ENCODE measurements at regions not wholly inside any gene's neighbourhood (a gene's known extent, or its start where the extent isn't known, plus 50 kb on each side); places are given as distances from the start of the nearest gene placed in this dataset.

DNA sequence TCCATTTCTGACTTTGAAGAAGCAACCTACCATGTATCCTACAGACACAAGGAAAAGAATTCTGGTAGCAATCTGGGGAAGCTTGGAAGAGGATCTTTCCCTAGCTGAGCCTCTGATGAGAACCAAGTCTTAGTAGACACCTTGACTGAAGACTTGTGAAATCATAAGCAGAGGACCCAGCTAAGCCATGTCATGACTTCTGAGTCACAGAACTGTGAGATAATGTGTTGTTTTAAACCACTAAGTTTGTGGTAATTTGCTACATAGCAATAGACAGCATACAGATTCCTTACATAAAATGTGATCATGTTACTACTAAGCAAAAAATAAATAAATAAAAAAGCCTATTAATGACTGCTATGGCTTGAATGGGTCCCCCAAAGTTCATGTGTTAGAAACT lies 71.3 kb upstream of the ANKRD50 start:
- DNase-seq (ENCODE audit: low spot score): no peak
- no peak overlapping the region for H3K27ac ChIP-seq
- POLR2A ChIA-PET (ENCODE audit: low non-redundant PET): no interaction called here
- CTCF ChIA-PET: interaction anchor here (0.7 kb wide), 1 partner anchor 32 kb away, joined by 3 read pairs; no protein-coding TSS in a partner anchor
- TF ChIP-seq, protein P1, sequence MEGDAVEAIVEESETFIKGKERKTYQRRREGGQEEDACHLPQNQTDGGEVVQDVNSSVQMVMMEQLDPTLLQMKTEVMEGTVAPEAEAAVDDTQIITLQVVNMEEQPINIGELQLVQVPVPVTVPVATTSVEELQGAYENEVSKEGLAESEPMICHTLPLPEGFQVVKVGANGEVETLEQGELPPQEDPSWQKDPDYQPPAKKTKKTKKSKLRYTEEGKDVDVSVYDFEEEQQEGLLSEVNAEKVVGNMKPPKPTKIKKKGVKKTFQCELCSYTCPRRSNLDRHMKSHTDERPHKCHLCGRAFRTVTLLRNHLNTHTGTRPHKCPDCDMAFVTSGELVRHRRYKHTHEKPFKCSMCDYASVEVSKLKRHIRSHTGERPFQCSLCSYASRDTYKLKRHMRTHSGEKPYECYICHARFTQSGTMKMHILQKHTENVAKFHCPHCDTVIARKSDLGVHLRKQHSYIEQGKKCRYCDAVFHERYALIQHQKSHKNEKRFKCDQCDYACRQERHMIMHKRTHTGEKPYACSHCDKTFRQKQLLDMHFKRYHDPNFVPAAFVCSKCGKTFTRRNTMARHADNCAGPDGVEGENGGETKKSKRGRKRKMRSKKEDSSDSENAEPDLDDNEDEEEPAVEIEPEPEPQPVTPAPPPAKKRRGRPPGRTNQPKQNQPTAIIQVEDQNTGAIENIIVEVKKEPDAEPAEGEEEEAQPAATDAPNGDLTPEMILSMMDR (conservative IDR thresholded peaks at IDR 0.05; ENCODE audit: low read depth): no peak

DNA sequence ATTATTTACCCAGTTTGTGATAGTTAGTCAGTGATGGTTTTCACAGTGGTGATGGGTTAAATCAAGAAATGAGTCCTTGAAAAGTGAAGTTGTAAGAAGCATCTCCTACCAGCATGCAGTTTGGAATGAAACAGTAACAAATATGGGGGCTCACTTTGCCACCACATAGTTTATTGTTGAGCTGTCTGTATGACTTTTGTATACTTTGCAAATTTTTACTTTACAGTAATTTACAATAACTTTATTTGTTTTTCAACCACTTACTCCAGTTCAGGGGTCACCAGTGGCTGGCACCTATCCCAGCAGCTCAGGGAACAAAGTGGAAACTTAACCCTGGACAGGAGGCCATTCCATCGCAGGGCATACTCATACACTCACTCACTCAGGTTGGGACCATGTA lies 64.5 kb upstream of the ANKRD50 start:
- ChIA-PET POLR2A (ENCODE audit: low non-redundant PET) (no interaction called here), CTCF (no interaction called here)
- TF ChIP-seq, protein P1 (conservative IDR thresholded peaks at IDR 0.05; ENCODE audit: low read depth): no peak
- no peak for DNase-seq (ENCODE audit: low spot score)
- H3K27ac ChIP-seq: no peak overlapping the region

DNA sequence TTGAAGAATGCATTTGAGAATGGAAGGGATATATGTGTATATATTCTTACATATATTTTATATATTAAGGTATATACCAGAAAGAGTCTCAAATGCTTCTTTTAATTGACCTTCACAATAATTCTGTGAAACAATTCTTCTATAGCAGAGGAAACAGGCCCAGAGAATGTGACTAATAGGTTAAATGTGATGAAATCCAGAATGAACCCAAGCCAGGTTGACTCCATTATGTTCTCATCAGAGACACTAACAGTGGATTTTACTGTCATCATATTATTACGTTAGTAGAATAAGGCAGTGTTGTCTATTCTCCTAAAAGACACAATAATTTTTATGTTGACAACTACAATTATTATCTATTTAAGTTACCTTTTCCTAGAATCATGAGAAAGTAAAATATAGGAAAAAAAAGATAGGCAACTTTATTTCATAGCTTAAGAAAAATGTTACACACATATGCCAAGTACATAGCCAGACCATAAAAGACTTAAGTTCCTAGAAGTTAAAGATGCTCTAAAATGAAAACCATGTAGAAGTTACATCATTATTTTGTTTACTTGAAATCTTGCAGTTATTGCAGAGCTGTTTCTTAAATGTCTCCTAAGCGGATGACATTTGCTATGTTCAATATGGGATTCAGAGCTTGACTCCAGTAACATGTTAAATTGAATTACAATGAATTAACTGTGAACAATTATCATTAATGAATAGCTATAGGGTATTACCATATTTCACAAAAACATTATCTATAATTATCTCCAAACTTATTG lies 56.2 kb upstream of the ANKRD50 start:
- DNase-seq (ENCODE audit: low spot score): no peak
- ChIA-PET CTCF (no interaction called here), POLR2A (ENCODE audit: low non-redundant PET) (no interaction called here)
- TF ChIP-seq, protein P1 (conservative IDR thresholded peaks at IDR 0.05; ENCODE audit: low read depth): no peak
- H3K27ac ChIP-seq: no peak overlapping the region

DNA sequence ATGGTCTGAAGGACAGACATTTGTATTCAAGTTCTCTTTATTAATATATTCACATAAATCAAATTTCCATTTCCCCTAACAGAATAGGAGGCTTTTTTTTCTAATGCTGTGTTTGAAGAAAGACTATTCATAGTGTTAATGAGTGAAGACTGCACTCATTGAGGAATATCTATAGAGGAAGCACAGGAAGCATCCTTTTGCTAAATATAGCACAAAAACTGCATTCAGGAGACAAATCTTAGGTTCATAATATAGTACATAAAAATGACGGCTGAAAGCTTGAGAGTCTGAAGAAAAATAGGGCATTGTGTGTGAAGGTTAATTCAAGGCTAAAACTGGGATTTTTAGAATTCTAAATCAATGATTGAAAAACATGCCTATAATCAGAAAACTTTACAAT lies 50.4 kb upstream of the ANKRD50 start:
- ChIA-PET CTCF (no interaction called here), POLR2A (ENCODE audit: low non-redundant PET) (no interaction called here)
- no peak for DNase-seq (ENCODE audit: low spot score)
- TF ChIP-seq, protein P1 (conservative IDR thresholded peaks at IDR 0.05; ENCODE audit: low read depth): no peak
- H3K27ac ChIP-seq: no peak overlapping the region

All from RWPE1 (cell line).